Activated T-helper 1 cell treated with anti-CD3 and anti-CD28 coated beads, Interleukin-12 subunit alpha, Interleukin-12 subunit beta, Interleukin-2, Interleukin-4 antibody, amounts not matched to agents 30 ng/mL and 10 ng/mL and 1 ng/mL, durations not matched to agents 14 hours and 24 hours and 36 hours (primary cell): ENCODE measurements at regions not wholly inside any gene's neighbourhood (a gene's known extent, or its start where the extent isn't known, plus 50 kb on each side); places are given as distances from the start of the nearest gene placed in this dataset.
A peak's percentile ranks its signal among the peaks of the same experiment; 100 is the strongest.

Source experiments
- DNase-seq: peaks from one replicate; pipeline ENCODE4 v3.0.0; 2021; ENCODE audit warnings: low spot score
- H3K27ac Mint-ChIP-seq: one replicate; pipeline ENCODE4 v1.8.0; 2021; ENCODE audit warnings: mild to moderate bottlenecking, mixed read lengths
- H3K27me3 Mint-ChIP-seq: one replicate; pipeline ENCODE4 v1.8.0; 2022; ENCODE audit warnings: mild to moderate bottlenecking, moderate library complexity, mixed read lengths; ENCODE audit not compliant: insufficient read depth
- H3K36me3 Mint-ChIP-seq: one replicate; pipeline ENCODE4 v1.8.0; 2021; ENCODE audit warnings: low read depth, mixed read lengths
- H3K4me1 Mint-ChIP-seq: one replicate; pipeline ENCODE4 v1.8.0; 2021; ENCODE audit warnings: low read depth, mixed read lengths
- H3K4me3 Mint-ChIP-seq: one replicate; pipeline ENCODE4 v1.8.0; 2021; ENCODE audit warnings: mild to moderate bottlenecking, moderate library complexity, mixed read lengths
- H3K9me3 Mint-ChIP-seq: one replicate; pipeline ENCODE4 v1.8.0; 2021; ENCODE audit warnings: mixed read lengths
- intact Hi-C: fragments of 100-400 bp; cut with micrococcal nuclease; formaldehyde crosslinking; loops from one replicate; pipeline ENCODE4 v1.15.1; 2024

DNA sequence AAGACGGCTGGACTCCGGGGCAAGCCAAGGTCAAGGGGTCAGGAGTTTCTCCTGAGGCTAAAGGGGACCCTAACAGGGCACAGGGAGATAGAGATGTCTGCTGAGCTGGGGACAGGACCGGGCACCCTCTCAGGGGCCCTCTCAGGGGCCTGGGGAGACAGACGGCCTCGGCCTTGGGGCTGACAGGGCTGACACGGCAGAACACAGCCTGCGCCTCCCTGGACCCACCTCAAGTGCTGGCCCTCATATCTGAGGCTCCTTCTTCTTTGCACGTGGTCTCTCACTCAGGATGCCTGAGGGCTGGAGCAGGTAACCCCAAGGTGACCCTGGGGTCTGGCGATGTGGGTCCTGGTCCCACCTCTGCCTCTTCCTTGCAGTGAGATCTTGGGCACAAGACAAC, 186.9 kb upstream of the TNRC6C start:
- Mint-ChIP-seq H3K9me3 (no peaks in the 10 kb centered on the region), H3K36me3 (no peaks in the 10 kb centered on the region), H3K27ac (no peak overlapping the region), H3K27me3 (peaks cover 33% of the 10 kb centered on the region), H3K4me1 (no peaks in the 10 kb centered on the region), H3K4me3 (no peak overlapping the region)
- intact Hi-C loops = loop anchor here (10.0 kb wide), 1 partner anchor 227 kb away; no protein-coding TSS in a partner anchor
- no peak for DNase-seq

GRCh38 chr17:77771998-77772397, 186.5 kb upstream of the TNRC6C start:
- Mint-ChIP-seq H3K9me3 (no peaks in the 10 kb centered on the region), H3K27ac (no peak overlapping the region), H3K4me3 (no peak overlapping the region), H3K4me1 (no peaks in the 10 kb centered on the region), H3K27me3 (peaks cover 33% of the 10 kb centered on the region), H3K36me3 (no peaks in the 10 kb centered on the region)
- intact Hi-C loops = loop anchor here (1.0 to 10.0 kb wide), 2 partner anchors 227 to 242 kb away; no protein-coding TSS in a partner anchor
- no peak for DNase-seq

DNA sequence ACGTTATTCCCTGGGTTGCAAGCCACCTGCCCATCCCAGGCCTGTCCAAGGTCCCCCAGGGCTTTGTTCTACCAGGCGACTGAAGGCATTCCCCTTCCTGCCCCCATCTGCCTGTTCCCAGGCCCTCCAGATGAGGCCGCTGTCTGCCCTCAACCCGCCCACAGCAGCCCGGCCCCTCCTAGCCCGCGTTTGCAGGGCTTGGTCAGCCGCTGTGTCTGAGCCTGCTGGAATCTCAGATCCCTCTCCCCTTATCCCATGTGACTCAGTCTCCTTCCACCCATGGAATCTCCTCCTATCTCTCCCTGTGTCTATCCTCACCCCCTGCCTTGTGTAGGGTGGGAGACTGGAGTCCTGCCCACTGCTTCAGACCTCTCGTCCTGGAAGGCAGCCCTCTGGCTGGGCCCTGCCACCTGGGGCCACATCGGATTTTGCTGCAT, 186.0 kb upstream of the TNRC6C start:
- H3K4me3 Mint-ChIP-seq = no peak overlapping the region
- H3K4me1 Mint-ChIP-seq = no peaks in the 10 kb centered on the region
- no peaks in the 10 kb centered on the region for H3K9me3 Mint-ChIP-seq
- DNase-seq = peak; percentile 45
- intact Hi-C loops = loop anchor here (1.0 to 10.0 kb wide), 2 partner anchors 228 to 242 kb away; no protein-coding TSS in a partner anchor
- H3K36me3 Mint-ChIP-seq = no peaks in the 10 kb centered on the region
- H3K27me3 Mint-ChIP-seq = peaks cover 30% of the 10 kb centered on the region
- H3K27ac Mint-ChIP-seq = no peak overlapping the region

DNA sequence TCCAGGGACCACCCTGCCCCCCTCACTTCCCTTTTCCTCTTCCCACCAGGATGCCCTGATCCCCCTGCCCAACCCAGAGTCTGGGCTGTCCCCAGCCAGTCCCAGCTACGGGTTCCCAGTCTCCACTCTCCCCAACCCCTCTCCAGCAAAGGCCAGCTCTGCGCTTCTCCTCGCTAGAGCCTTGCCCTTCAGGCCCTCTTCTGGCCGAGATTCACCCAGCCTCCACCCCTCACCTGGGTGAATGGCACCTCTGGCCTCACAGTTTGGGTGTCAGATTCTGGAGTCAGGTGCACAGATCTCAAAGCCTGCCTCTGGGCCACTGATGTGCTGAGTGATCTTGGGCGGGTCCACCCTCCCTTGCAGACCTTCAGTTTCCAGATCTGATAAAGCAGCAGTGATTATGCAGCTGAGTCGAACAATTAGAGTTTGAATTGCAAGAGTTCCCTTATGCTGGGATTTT, 185.6 kb upstream of the TNRC6C start:
- Mint-ChIP-seq H3K27ac (no peak overlapping the region), H3K4me3 (no peak overlapping the region), H3K36me3 (no peaks in the 10 kb centered on the region), H3K4me1 (peaks cover under 1% of the 10 kb centered on the region), H3K9me3 (no peaks in the 10 kb centered on the region), H3K27me3 (peaks cover 33% of the 10 kb centered on the region)
- no peak for DNase-seq
- intact Hi-C loops = loop anchor here (1.0 to 10.0 kb wide), 2 partner anchors 228 to 241 kb away; no protein-coding TSS in a partner anchor

- H3K36me3 Mint-ChIP-seq = no peaks in the 10 kb centered on the region
- no peaks in the 10 kb centered on the region for H3K9me3 Mint-ChIP-seq
- peaks cover 38% of the 10 kb centered on the region for H3K27me3 Mint-ChIP-seq
- DNase-seq = no peak
- no peak overlapping the region for H3K27ac Mint-ChIP-seq
- intact Hi-C loops = loop anchor here (10.0 kb wide), 1 partner anchor 229 kb away; no protein-coding TSS in a partner anchor
- H3K4me3 Mint-ChIP-seq = no peak overlapping the region
- H3K4me1 Mint-ChIP-seq = peaks cover 4% of the 10 kb centered on the region
These were observed 184.3 kb upstream of the TNRC6C start for GRCh38 chr17:77774182-77774581.

DNA sequence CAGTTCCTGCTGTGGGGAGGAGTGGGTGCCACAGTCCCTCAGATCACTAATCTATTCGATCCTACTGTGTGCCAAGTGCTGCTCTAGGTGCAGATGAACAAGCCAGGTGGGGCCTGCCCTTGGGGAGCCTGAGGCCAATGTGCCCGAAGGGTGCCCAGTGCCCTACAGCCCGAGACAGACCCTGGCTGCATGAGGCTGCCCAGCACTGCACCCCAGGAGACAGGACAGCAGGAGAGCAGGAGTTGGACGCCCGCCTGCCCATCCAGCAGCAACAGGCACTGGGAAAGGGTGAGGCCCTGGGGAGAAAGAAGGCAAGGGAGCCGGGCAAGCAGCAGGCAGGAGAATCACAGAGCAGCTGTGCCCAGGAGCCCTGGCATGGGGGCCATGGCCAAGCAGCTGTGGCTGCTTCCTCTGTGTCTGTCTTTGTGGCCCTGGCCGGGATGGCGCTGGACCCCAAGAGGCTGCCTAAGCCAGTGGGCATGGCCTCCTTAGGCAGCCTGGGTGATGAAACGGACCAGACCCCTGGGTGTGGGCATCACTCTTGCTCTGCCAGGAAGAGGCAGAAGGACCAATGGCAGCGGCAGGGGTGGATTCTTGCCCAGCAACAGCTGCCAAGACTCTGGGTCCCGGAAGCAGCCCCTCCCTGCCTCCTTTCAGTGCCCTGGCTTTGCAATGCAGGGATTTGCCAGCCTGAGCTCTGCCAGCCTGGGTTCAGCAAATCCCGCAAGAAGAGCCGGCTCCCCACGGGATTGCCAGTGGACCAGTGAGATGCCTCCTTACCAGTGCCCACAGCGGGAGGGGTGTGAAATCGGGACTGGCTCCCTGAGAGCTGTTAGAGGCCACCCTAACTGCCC, 179.6 kb upstream of the TNRC6C start:
- H3K27ac Mint-ChIP-seq = no peak overlapping the region
- H3K36me3 Mint-ChIP-seq = no peaks in the 10 kb centered on the region
- H3K27me3 Mint-ChIP-seq = peaks cover 19% of the 10 kb centered on the region
- no peak for DNase-seq
- peaks cover 7% of the 10 kb centered on the region for H3K4me1 Mint-ChIP-seq
- intact Hi-C loops = loop anchor here (10.0 kb wide), 1 partner anchor 234 kb away; no protein-coding TSS in a partner anchor
- no peaks in the 10 kb centered on the region for H3K9me3 Mint-ChIP-seq
- H3K4me3 Mint-ChIP-seq = no peak overlapping the region

- no peak overlapping the region for H3K4me3 Mint-ChIP-seq
- H3K27me3 Mint-ChIP-seq = peaks cover 15% of the 10 kb centered on the region
- H3K36me3 Mint-ChIP-seq = no peaks in the 10 kb centered on the region
- intact Hi-C loops = loop anchor here (10.0 kb wide), 1 partner anchor 235 kb away; no protein-coding TSS in a partner anchor
- no peaks in the 10 kb centered on the region for H3K9me3 Mint-ChIP-seq
- DNase-seq = no peak
- H3K27ac Mint-ChIP-seq = no peak overlapping the region
- peaks cover 18% of the 10 kb centered on the region for H3K4me1 Mint-ChIP-seq
These were observed 178.6 kb upstream of the TNRC6C start for GRCh38 chr17:77779711-77780539.

GRCh38 chr17:77781536-77781935, 177.0 kb upstream of the TNRC6C start:
- no peak for DNase-seq
- Mint-ChIP-seq H3K27ac (no peak overlapping the region), H3K4me3 (no peak overlapping the region), H3K27me3 (peaks cover 22% of the 10 kb centered on the region), H3K36me3 (no peaks in the 10 kb centered on the region), H3K9me3 (no peaks in the 10 kb centered on the region), H3K4me1 (peaks cover 25% of the 10 kb centered on the region)
- intact Hi-C loops = no loop called here

DNA sequence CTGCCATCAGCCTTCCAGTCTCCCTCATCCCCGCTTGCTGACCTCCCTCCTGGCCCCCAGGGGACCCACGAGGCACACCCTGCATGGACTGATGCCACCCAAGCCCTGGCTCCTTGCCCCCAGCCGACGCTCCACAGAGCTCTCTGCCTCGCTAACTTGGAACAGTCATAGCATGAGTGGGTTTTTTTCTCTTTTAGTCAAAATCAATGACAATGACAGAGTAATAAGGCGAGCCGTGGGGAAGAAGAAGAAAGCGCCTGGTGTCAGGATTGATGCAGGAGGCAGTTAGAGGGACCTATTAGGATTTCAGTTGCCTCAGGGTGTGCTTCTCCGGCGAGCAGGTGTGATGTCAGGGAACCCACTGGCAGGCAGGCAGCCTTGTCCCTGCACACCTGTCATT, 176.3 kb upstream of the TNRC6C start:
- intact Hi-C loops = no loop called here
- no peak for DNase-seq
- no peak overlapping the region for H3K4me3 Mint-ChIP-seq
- no peaks in the 10 kb centered on the region for H3K9me3 Mint-ChIP-seq
- peaks cover 28% of the 10 kb centered on the region for H3K27me3 Mint-ChIP-seq
- H3K36me3 Mint-ChIP-seq = no peaks in the 10 kb centered on the region
- peaks cover 25% of the 10 kb centered on the region for H3K4me1 Mint-ChIP-seq
- peak overlapping the region; percentile 29 for H3K27ac Mint-ChIP-seq

GRCh38 chr17:77782611-77783010, 175.9 kb upstream of the TNRC6C start:
- Mint-ChIP-seq H3K36me3 (no peaks in the 10 kb centered on the region), H3K27ac (no peak overlapping the region), H3K4me1 (peaks cover 25% of the 10 kb centered on the region), H3K4me3 (no peak overlapping the region), H3K27me3 (peaks cover 31% of the 10 kb centered on the region), H3K9me3 (no peaks in the 10 kb centered on the region)
- DNase-seq = no peak
- intact Hi-C loops = no loop called here

GRCh38 chr17:77783991-77784820, 174.3 kb upstream of the TNRC6C start:
- Mint-ChIP-seq H3K9me3 (no peaks in the 10 kb centered on the region), H3K4me1 (peaks cover 21% of the 10 kb centered on the region), H3K4me3 (peak overlapping the region; percentile 37), H3K27ac (peak overlapping the region; percentile 75), H3K36me3 (no peaks in the 10 kb centered on the region), H3K27me3 (peaks cover 26% of the 10 kb centered on the region)
- intact Hi-C loops = loop anchor here (1.0 kb wide), 3 partner anchors 59 to 173 kb away; no protein-coding TSS in a partner anchor
- DNase-seq = peak; percentile 71

DNA sequence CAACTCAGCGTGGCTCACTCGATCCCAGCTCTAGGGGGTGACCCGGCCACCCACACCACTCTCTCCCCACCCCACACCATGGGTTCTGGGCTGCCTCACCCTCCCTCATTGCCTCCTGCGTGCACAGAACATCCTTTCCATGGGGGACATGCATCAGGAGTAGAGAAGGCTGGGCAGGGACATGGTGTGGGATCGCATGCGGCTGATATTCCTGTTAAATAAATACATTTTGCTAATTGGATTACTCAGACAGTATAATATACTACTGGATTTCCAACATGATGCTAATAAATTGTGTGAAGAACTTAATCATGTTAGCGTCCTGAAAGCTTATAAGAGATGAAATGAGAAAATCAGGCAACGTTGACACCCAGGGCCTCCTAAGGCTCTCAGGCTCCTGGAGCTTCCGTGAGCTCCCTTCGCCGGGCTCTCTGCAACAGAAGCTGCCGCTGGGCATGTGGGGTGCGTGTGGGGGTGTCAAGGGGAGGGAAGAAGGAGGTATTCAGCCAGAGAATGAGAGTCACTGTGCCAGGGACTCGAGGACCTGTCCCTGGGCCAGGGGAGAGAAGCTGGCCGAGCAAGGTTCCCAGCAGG, 173.1 kb upstream of the TNRC6C start:
- H3K27me3 Mint-ChIP-seq = peaks cover 29% of the 10 kb centered on the region
- peak overlapping the region; percentile 18 for H3K27ac Mint-ChIP-seq
- intact Hi-C loops = no loop called here
- DNase-seq = no peak
- H3K36me3 Mint-ChIP-seq = no peaks in the 10 kb centered on the region
- H3K4me1 Mint-ChIP-seq = peaks cover 21% of the 10 kb centered on the region
- H3K9me3 Mint-ChIP-seq = no peaks in the 10 kb centered on the region
- no peak overlapping the region for H3K4me3 Mint-ChIP-seq
